GM19468 (cell line): ENCODE measurements at regions not wholly inside any gene's neighbourhood (a gene's known extent, or its start where the extent isn't known, plus 50 kb on each side); places are given as distances from the start of the nearest gene placed in this dataset.
"Not testable (repeated sequence)": the region's sequence is repeated elsewhere in the genome, so short reads cannot be mapped to it uniquely, and the experiment has no call there.

ENCODE experiments used
- ATAC-seq: cut with Tn5 transposase; IDR thresholded peaks from one replicate; pipeline ENCODE4 v1.9.1; 2021; ENCODE audit warnings: mild to moderate bottlenecking, moderate library complexity, moderate number of reproducible peaks; ENCODE audit not compliant: unreplicated experiment; ENCODE audit errors: extremely low read depth

- no peak for ATAC-seq
These were observed 132.6 kb upstream of the MAP1LC3B2 start for GRCh38 chr12:116426391-116427136.

- ATAC-seq = no peak
These were observed 131.8 kb upstream of the MAP1LC3B2 start for GRCh38 chr12:116427200-116427930.

GRCh38 chr12:116429826-116430360, 129.3 kb upstream of the MAP1LC3B2 start:
- no peak for ATAC-seq

DNA sequence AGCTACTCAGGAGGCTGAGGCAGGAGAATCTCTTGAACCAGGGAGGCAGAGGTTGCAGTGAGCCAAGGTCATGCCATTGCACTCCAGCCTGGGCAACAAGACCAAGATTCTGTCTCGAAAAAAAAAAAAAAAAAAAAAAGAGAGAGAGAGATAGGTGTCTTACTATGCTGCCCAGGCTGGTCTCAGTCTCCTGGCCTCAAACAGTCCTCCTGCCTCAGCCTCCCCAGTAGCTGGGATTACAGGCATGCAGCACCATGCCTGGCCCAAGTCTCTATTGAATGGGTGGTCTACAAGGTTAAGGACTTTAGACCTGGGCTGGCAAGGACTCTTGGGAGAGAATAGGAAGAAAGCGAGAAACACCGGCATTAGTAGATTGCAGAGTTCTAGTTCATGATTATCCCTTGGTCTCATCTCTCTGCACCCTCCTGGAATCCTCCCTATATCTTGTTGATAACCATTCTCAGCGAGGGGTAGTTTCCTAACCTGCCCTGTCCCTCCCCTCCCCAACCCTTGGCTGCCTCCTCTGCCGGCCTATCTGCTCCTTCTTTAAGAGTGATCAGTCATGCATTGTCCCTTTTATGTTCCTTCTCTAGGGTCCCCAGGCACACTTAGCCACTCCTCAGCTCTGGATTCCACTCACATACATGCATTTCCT, 128.1 kb upstream of the MAP1LC3B2 start:
- no peak for ATAC-seq

- ATAC-seq = no peak
These were observed 127.4 kb upstream of the MAP1LC3B2 start for GRCh38 chr12:116431677-116432300.

DNA sequence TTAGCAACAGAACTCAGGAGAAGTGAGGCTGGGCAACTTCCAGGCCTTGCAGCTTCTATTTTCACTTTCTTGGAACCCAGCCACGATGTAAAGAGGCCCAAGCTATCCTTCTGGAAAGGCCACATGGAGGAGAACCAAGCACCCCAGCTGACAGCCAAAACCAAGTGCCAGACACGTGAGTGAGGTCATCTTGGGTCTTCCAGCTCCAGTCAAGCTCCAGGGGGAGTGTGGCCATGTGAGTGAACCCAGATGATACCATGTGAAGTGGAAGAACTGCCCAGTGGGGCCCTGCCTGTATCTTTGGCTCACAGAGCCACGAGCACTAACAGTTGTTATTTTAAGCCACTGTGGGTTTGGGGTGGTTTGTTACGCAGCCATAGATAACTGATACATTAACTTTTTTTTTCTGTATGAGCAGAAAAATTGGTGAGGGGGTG, 126.8 kb upstream of the MAP1LC3B2 start:
- no peak for ATAC-seq

DNA sequence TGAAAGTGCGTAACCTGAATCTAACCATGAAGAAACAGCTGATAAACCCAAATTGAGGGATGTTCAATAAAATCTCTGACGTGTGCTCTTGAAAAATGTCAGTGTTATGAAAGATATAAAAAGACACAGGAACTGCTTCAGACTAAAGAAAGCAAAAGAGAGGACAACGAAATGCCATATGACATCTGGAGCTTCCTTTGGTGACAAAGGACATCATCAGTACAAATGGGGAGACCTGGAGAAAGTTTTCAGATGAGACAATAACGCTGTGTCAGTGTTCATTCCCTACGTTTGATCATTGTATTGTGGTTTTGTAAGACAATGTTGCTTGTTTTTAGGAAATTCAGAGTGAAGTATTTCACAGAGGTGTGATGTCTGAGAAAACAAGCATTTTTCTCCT, 125.9 kb upstream of the MAP1LC3B2 start:
- ATAC-seq = no peak

GRCh38 chr12:116434155-116435011, 124.8 kb upstream of the MAP1LC3B2 start:
- ATAC-seq = no peak

DNA sequence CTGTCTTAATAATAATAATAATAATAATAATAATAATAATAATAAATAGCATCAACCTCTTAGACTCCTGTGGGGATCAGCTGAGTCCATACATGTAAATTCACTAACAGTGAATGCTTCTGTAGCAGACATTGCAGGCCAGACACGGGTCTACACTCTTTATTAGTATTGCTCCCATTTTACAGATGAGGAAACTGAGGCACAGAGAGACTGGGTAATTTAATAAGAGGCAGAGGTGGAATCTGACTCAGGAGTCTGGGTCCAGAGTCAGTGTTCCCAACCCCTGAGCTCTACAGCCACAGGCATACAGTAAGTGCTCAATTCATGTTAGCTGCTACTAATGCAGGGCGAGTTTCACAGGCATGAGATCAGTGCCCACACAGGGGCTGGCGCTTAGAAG, 123.2 kb upstream of the MAP1LC3B2 start:
- no peak for ATAC-seq

DNA sequence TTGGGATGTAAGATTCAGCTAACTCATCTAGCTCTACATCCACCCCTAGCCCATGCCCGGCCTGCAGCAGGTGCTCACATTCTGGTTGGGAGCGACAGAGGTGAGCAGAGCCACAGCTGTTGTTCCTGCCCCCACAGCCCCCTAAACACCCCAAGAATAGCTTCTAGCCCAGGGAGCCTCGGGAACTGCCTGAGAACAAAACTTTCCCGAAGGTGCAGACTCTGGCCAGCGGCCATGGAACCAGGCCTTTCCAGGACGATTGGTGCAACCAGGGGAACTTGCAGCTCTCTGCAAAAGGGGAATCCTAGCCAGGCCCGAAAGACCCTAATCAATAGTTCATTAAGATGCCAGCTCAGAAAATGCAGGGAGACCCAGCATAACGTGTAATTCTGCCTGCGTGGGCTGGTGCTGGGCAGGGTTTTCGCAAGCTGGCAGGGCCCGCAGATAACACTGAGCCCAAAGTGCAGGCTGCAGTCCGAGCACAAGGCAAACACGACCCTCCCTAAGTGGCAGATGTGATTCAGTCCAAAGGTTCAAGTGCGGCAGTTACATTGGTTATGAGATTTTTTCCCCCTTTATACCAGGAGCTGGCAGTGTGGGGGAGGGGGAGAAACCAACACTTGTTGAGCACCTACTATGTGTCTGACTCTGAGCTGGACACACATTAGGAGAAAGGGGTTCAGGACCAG, 122.5 kb upstream of the MAP1LC3B2 start:
- ATAC-seq = no peak

DNA sequence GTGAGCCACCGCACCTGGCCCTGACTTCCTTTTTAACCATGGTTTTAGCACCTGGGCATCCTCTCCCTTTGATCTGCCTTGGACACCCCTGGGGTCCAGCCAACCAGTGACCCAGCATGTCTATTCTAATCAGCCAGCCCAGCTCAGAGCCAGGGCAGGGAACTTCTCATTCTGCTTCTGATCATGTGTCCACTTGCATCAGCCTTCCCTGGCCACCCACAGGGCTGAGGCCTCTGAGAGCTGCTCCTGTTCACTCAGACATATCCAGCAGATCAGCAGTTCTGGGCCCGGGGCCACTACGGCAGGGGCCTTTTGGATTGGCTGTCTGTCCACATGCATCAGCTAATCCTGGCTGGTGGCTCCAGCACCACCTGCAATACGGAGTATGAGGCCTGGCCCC, 117.9 kb upstream of the MAP1LC3B2 start:
- no peak for ATAC-seq

- ATAC-seq = no peak
These were observed 116.9 kb upstream of the MAP1LC3B2 start for GRCh38 chr12:116442304-116442703.

- no peak for ATAC-seq
These were observed 116.2 kb upstream of the MAP1LC3B2 start for GRCh38 chr12:116442946-116443345.

- no peak for ATAC-seq
These were observed 115.2 kb upstream of the MAP1LC3B2 start for GRCh38 chr12:116443821-116444589.

- ATAC-seq = no peak
These were observed 114.6 kb upstream of the MAP1LC3B2 start for GRCh38 chr12:116444590-116444943.

DNA sequence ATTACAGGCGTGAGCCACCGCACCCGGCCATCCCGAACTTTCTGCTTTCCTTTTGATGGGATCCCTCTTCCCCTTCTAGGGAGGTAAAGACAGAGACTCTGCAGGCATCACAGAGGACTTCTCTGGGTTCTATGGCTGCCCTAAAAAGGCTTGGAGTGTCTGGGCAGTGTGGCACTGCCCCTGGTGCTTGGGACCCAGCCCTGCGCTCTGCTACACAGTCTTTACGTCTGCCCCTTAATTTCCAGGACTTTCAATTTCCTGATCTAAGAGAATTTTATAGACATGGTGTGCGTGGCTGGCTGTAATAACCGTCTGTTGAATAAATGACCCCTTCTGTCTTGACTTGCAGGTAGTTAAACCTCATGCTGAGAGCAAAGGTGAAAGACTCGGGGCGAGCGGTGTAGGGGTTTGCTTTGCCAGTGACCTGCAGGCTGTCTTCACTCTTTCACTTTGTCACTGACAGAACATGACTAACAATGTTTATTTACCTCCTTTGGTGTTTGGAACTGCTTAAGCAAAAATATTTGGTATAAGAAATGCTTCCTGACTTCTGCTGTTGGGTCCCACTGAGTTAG, 110.9 kb upstream of the MAP1LC3B2 start:
- ATAC-seq = no peak

DNA sequence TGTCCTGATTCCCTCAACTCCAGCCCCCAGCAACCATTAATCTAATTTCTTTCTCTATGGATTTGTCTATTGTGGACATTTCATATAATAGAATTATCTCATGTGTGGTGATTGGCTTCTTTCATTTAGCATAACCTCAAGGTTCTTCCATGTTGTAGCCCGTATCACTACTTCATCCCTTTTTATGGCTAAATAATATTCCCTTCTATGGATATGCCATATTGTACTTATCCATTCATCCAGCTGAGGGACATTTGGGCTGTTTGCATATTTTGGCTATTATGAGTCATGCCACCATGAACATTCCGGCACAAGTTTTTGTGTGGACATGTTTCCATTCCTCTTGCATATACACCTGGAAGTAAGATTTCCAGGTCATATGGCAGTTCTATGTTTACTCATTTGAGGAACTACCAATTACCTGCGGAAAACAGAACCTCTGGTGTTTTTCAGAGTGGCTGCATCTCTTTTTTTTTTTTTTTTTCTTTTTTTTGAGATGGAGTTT, 108.7 kb upstream of the MAP1LC3B2 start:
- ATAC-seq = no peak

GRCh38 chr12:116452975-116453374, 106.2 kb upstream of the MAP1LC3B2 start:
- not testable (repeated sequence) for ATAC-seq
